Neural cell (in vitro differentiated cells): ENCODE measurements at regions not wholly inside any gene's neighbourhood (a gene's known extent, or its start where the extent isn't known, plus 50 kb on each side); places are given as distances from the start of the nearest gene placed in this dataset.

ENCODE experiments used
- H2AFZ ChIP-seq: fragments of 200-600, 300-800 bp; sonication (generic), shearing (Covaris generic); 2 replicates; pipeline ENCODE4 v1.6.0; 2014; ENCODE audit warnings: low read depth, mild to moderate bottlenecking, antibody characterized with exemption, low read length, moderate library complexity
- H3F3A ChIP-seq: fragments of 200-600 bp; shearing (Covaris generic); 2 replicates; pipeline ENCODE4 v1.6.1; 2016; ENCODE audit warnings: mild to moderate bottlenecking, moderate library complexity, mixed read lengths, antibody characterized with exemption, low read length; ENCODE audit not compliant: insufficient read depth, poor library complexity, severe bottlenecking
- H3K27ac ChIP-seq: fragments of 200-600, 300-800 bp; sonication (generic), shearing (Covaris generic); 2 replicates; pipeline ENCODE4 v1.5.1; 2014; ENCODE audit warnings: mild to moderate bottlenecking, low read length, moderate library complexity
- H3K27me3 ChIP-seq: fragments of 300-800, 200-600 bp; sonication (generic), shearing (Covaris generic); 2 replicates; pipeline ENCODE4 v1.6.0; 2014; ENCODE audit warnings: mild to moderate bottlenecking, low read depth, low read length, moderate library complexity; ENCODE audit not compliant: insufficient read depth
- H3K36me3 ChIP-seq: fragments of 300-800, 200-600 bp; sonication (generic), shearing (Covaris generic); 2 replicates; pipeline ENCODE4 v1.5.1; 2014; ENCODE audit warnings: mild to moderate bottlenecking, antibody characterized with exemption, low read length, moderate library complexity; ENCODE audit not compliant: insufficient read depth
- H3K4me2 ChIP-seq: fragments of 300-800, 200-600 bp; sonication (generic), shearing (Covaris generic); 2 replicates; pipeline ENCODE4 v1.6.0; 2014; ENCODE audit warnings: mild to moderate bottlenecking, low read length
- H3K4me3 ChIP-seq: fragments of 300-800, 200-600 bp; sonication (generic), shearing (Covaris generic); 2 replicates; pipeline ENCODE4 v1.5.1; 2014; ENCODE audit warnings: mild to moderate bottlenecking, low read length, moderate library complexity
- H3K79me2 ChIP-seq: fragments of 200-600 bp; shearing (Covaris generic); replicated peaks from 2 replicates; pipeline ENCODE4 v1.6.0; 2014; ENCODE audit warnings: mild to moderate bottlenecking, low read length, moderate library complexity; ENCODE audit not compliant: insufficient read depth
- H3K9ac ChIP-seq: fragments of 300-800, 200-600 bp; sonication (generic), shearing (Covaris generic); 2 replicates; pipeline ENCODE4 v1.6.1; 2016; ENCODE audit warnings: mild to moderate bottlenecking, low read length, mixed read lengths
- H3K9me2 ChIP-seq: fragments of 200-600 bp; shearing (Covaris generic); 2 replicates; pipeline ENCODE4 v1.6.1; 2016; ENCODE audit warnings: mild to moderate bottlenecking, low read length, mixed read lengths; ENCODE audit not compliant: insufficient read depth
- H3K9me3 ChIP-seq: fragments of 200-600, 300-800 bp; sonication (generic), shearing (Covaris generic); 2 replicates; pipeline ENCODE4 v1.6.1; 2016; ENCODE audit warnings: mild to moderate bottlenecking, mixed run types, low read length, moderate library complexity, mixed read lengths
- H4K20me1 ChIP-seq: fragments of 200-600 bp; shearing (Covaris generic); 2 replicates; pipeline ENCODE4 v1.6.1; 2016; ENCODE audit warnings: mild to moderate bottlenecking, mixed run types; ENCODE audit not compliant: insufficient read depth
- EP300 ChIP-seq: fragments of 450-650 bp; conservative IDR thresholded peaks from 2 replicates; pipeline ENCODE4 v1.6.1; 2014; ENCODE audit warnings: antibody characterized with exemption, mild to moderate bottlenecking, moderate library complexity; ENCODE audit not compliant: poor library complexity, severe bottlenecking
- EZH2 ChIP-seq: fragments of 200-600, 300-800 bp; shearing (Covaris generic), sonication (generic); IDR thresholded peaks from 2 replicates; pipeline ENCODE4 v1.6.1; 2014; ENCODE audit warnings: antibody characterized with exemption, low read length, borderline replicate concordance, mild to moderate bottlenecking; ENCODE audit not compliant: insufficient read depth, poor library complexity, severe bottlenecking
- MXI1 ChIP-seq: fragments of 450-650 bp; conservative IDR thresholded peaks from 2 replicates; pipeline ENCODE4 v1.6.1; 2014; ENCODE audit warnings: antibody characterized with exemption, mild to moderate bottlenecking; ENCODE audit not compliant: poor library complexity, severe bottlenecking
- POLR2AphosphoS5 ChIP-seq: IDR thresholded peaks from 2 replicates; pipeline ENCODE4 v1.6.1; 2012
- RAD21 ChIP-seq: fragments of 450-650 bp; conservative IDR thresholded peaks from 2 replicates; pipeline ENCODE4 v1.6.1; 2014; ENCODE audit warnings: antibody characterized with exemption, mild to moderate bottlenecking, moderate library complexity
- REST ChIP-seq: IDR thresholded peaks from 2 replicates; pipeline ENCODE4 v1.6.1; 2012; ENCODE audit warnings: borderline replicate concordance
- TAF1 ChIP-seq: IDR thresholded peaks from 2 replicates; pipeline ENCODE4 v1.6.1; 2012; ENCODE audit warnings: low read depth
- TF ChIP-seq, protein P1 (sequence below): fragments of 450-650 bp; IDR thresholded peaks from 2 replicates; pipeline ENCODE4 v1.5.1; 2014; ENCODE audit warnings: antibody characterized with exemption, mild to moderate bottlenecking, moderate library complexity; ENCODE audit not compliant: poor library complexity, severe bottlenecking

GRCh38 chr15:31523655-31524049 is 197.0 kb downstream of the KLF13 start:
- no peaks in the 10 kb centered on the region for H3K36me3 ChIP-seq
- no peaks in the 10 kb centered on the region for H3K79me2 ChIP-seq
- TF ChIP-seq POLR2AphosphoS5 (no peak), EZH2 (no peak), RAD21 (no peak), EP300 (no peak), TAF1 (no peak)
- TF ChIP-seq, protein P1, sequence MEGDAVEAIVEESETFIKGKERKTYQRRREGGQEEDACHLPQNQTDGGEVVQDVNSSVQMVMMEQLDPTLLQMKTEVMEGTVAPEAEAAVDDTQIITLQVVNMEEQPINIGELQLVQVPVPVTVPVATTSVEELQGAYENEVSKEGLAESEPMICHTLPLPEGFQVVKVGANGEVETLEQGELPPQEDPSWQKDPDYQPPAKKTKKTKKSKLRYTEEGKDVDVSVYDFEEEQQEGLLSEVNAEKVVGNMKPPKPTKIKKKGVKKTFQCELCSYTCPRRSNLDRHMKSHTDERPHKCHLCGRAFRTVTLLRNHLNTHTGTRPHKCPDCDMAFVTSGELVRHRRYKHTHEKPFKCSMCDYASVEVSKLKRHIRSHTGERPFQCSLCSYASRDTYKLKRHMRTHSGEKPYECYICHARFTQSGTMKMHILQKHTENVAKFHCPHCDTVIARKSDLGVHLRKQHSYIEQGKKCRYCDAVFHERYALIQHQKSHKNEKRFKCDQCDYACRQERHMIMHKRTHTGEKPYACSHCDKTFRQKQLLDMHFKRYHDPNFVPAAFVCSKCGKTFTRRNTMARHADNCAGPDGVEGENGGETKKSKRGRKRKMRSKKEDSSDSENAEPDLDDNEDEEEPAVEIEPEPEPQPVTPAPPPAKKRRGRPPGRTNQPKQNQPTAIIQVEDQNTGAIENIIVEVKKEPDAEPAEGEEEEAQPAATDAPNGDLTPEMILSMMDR, result no peak
- no peaks in the 10 kb centered on the region for H3K27me3 ChIP-seq
- no peak overlapping the region for H2AFZ ChIP-seq
- no peaks in the 10 kb centered on the region for H4K20me1 ChIP-seq
- no peak overlapping the region for H3K27ac ChIP-seq
- no peaks in the 10 kb centered on the region for H3K9me3 ChIP-seq
- H3K9ac ChIP-seq, result no peak overlapping the region
- H3K9me2 ChIP-seq, result no peaks in the 10 kb centered on the region
- no peak overlapping the region for H3K4me3 ChIP-seq
- no peaks in the 10 kb centered on the region for H3F3A ChIP-seq
- H3K4me2 ChIP-seq, result no peak overlapping the region

DNA sequence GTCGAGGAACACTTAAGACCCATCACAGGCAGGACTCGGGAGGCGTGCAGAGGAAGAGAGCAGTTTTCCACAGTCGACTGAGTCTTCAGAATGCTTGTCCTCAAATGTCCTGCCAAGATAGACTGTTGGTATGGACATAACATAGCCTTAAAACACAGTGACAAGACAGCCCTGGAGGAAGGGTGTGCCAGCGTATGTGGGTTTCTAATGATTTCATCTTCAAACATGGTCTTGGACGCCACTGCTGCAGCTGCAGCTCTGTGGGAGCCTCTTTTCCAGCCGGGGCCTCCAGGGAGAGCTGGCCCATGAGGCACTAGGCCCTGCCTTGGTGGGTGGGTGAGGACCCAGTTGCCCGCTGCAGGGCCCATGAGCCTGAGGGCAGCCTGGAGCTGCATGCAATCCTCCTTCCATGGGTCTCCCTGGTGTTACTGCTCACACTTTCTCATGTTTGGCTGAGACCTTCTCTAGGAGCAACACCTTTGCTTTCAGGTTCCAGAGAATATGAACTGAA is 198.6 kb downstream of the KLF13 start:
- no peaks in the 10 kb centered on the region for H3K36me3 ChIP-seq
- H3K4me3 ChIP-seq, result no peak overlapping the region
- no peak for TF ChIP-seq RAD21
- TF ChIP-seq, protein P1, result no peak
- no peak for TF ChIP-seq TAF1
- no peak for TF ChIP-seq EZH2
- no peak for TF ChIP-seq MXI1
- TF ChIP-seq REST, result no peak

More for the DNA sequence above, 198.6 kb downstream of the KLF13 start:
- H4K20me1 ChIP-seq, result no peaks in the 10 kb centered on the region
- H3K27ac ChIP-seq, result no peak overlapping the region
- no peaks in the 10 kb centered on the region for H3K79me2 ChIP-seq
- H3K4me2 ChIP-seq, result no peak overlapping the region
- H3K9me2 ChIP-seq, result no peaks in the 10 kb centered on the region
- H3K9ac ChIP-seq, result no peak overlapping the region
- H3K9me3 ChIP-seq, result no peaks in the 10 kb centered on the region
- no peak overlapping the region for H2AFZ ChIP-seq
- no peaks in the 10 kb centered on the region for H3F3A ChIP-seq
- H3K27me3 ChIP-seq, result no peaks in the 10 kb centered on the region
